ENCODE measurements at regions not wholly inside any gene's neighbourhood (a gene's known extent, or its start where the extent isn't known, plus 50 kb on each side); places are given as distances from the start of the nearest gene placed in this dataset.

GRCh38 chr2:64770781-64771334 is 117.1 kb upstream of the SERTAD2 start:
- H2BK12ac ChIP-seq (ENCODE audit: low read depth, low read length): no peak overlapping the region
- H3K9ac ChIP-seq (replicated peaks in 1 of 4; ENCODE audit: extremely low read depth in 1 of 4, low read depth in 3 of 4, low read length in 3 of 4): no peak overlapping the region
- DNase-seq (ENCODE audit: low read depth in 1 of 2, low spot score in 2 of 2) (no peak), FAIRE-seq (no peak)
- H3K18ac ChIP-seq (ENCODE audit: extremely low read depth, low read length): no peak overlapping the region
- H4K91ac ChIP-seq (replicated peaks; ENCODE audit: insufficient read length, low read length): no peak overlapping the region
- H3K36me3 ChIP-seq (ENCODE audit: control insufficient read depth in 2 of 4, insufficient read depth in 4 of 4, low read length in 3 of 4): no peaks in the 10 kb centered on the region
- H3K56ac ChIP-seq (replicated peaks; ENCODE audit: insufficient read length, low read depth, low read length): no peak overlapping the region
- no peak overlapping the region for H3K4me3 ChIP-seq (ENCODE audit: extremely low read depth in 1 of 4, insufficient read depth in 2 of 4, low read depth in 3 of 4, low read length in 4 of 4)
- CTCF ChIA-PET (ENCODE audit: partially characterized antibody): interaction anchor here (1.4 to 1.7 kb wide), 2 partner anchors 10 to 23 kb away, joined by 3 to 9 read pairs; no protein-coding TSS in a partner anchor
- H3K4me1 ChIP-seq (replicated peaks in 1 of 4; ENCODE audit: control insufficient read depth in 3 of 4, insufficient read depth in 4 of 4, low read length in 3 of 4): peaks cover 2 to 7% (median 3%) of the 10 kb centered on the region in 4 experiments; a peak in 4 of 7 replicates
- H2BK20ac ChIP-seq (ENCODE audit: low read length): no peak overlapping the region
- H4K8ac ChIP-seq (ENCODE audit: extremely low read depth, insufficient read depth, low read length): peak overlapping the region; percentile 53
- H3K14ac ChIP-seq (ENCODE audit: insufficient read length): no peak overlapping the region
- no peak overlapping the region for H2BK5ac ChIP-seq (ENCODE audit: low read depth, low read length)
- no peak overlapping the region for H2BK15ac ChIP-seq (ENCODE audit: low read length)
- H3K23ac ChIP-seq (ENCODE audit: insufficient read length): no peak overlapping the region
- no peak overlapping the region; a peak in 1 of 4 replicates for H3K4me2 ChIP-seq (ENCODE audit: insufficient read depth in 1 of 2, low read depth in 2 of 2, low read length in 2 of 2)
- no peak overlapping the region for H2AFZ ChIP-seq (ENCODE audit: low read length)
- H3K79me2 ChIP-seq (ENCODE audit: control insufficient read depth in 1 of 2, insufficient read depth in 2 of 2, low read length in 2 of 2): no peaks in the 10 kb centered on the region
- H2BK120ac ChIP-seq (replicated peaks; ENCODE audit: low read depth, low read length): no peak overlapping the region
- POLR2A ChIA-PET (ENCODE audit: partially characterized antibody): interaction anchor here (0.6 to 1.1 kb wide), 2 partner anchors 21 to 66 kb away, joined by 3 to 4 read pairs; no protein-coding TSS in a partner anchor
- H4K5ac ChIP-seq (ENCODE audit: insufficient read length, low read depth, low read length): no peak overlapping the region
- no peak overlapping the region for H3K27ac ChIP-seq (ENCODE audit: low read depth, low read length)
- H4K20me1 ChIP-seq (replicated peaks in 1 of 2; ENCODE audit: control insufficient read depth in 1 of 2, insufficient read depth in 2 of 2, low read length in 2 of 2): no peaks in the 10 kb centered on the region
- no peak overlapping the region for H3K4ac ChIP-seq (replicated peaks; ENCODE audit: insufficient read length, low read depth, low read length)
- H3K23me2 ChIP-seq (ENCODE audit: low read depth, low read length): peaks cover 7% of the 10 kb centered on the region; the same call in 1 of the 2 replicates
- peaks cover 3 to 23% (median 16%) of the 10 kb centered on the region in 4 experiments for H3K27me3 ChIP-seq (replicated peaks in 1 of 4; ENCODE audit: control insufficient read depth in 3 of 4, extremely low read depth in 1 of 4, insufficient read depth in 3 of 4, low read length in 3 of 4)
- WGBS, 2 experiments (ENCODE audit: extremely low coverage in 1 of 2, insufficient coverage in 1 of 2, insufficient read length in 1 of 2, insufficient replicate concordance in 2 of 2, low coverage in 1 of 2, low lambda C conversion rate in 2 of 2, missing lambda C conversion rate in 1 of 2): 72% methylated on average over 5 of the region's 5 CpGs; no CpG with 5 or more reads in 1 of the 2 experiments
- no peaks in the 10 kb centered on the region for H3K79me1 ChIP-seq (ENCODE audit: low read depth, low read length)
- H3K9me3 ChIP-seq (ENCODE audit: insufficient read depth in 2 of 2, low read depth in 1 of 2, low read length in 1 of 2): no peaks in the 10 kb centered on the region
- H2AK5ac ChIP-seq (ENCODE audit: low read depth, low read length): no peak overlapping the region
- 0 out of 2 replicates have a peak, but pooled peaks have one; percentile 42 for TF ChIP-seq KDM1A (IDR thresholded peaks at IDR 0.05; ENCODE audit: borderline replicate concordance, low read length)

Data from H1 (cell line).